ENCODE measurements at regions not wholly inside any gene's neighbourhood (a gene's known extent, or its start where the extent isn't known, plus 50 kb on each side); places are given as distances from the start of the nearest gene placed in this dataset.

GRCh38 chr9:79302569-79302968 is 269.2 kb upstream of the TLE4 start:
- Histone ChIP-seq H3K4me2 (peak overlapping the region; percentile 12), H2AFZ (replicated peaks) (no peak overlapping the region), H3F3A (ENCODE audit: low read depth) (peaks cover 8% of the 10 kb centered on the region), H3K9ac (no peak overlapping the region), H3K79me2 (ENCODE audit: low read depth) (no peaks in the 10 kb centered on the region), H3K27ac (no peak overlapping the region), H3K4me1 (peaks cover 34% of the 10 kb centered on the region), H3K4me3 (no peak overlapping the region), H4K20me1 (ENCODE audit: low read depth) (no peaks in the 10 kb centered on the region), H3K36me3 (no peaks in the 10 kb centered on the region), H3K9me3 (ENCODE audit: low read depth) (no peaks in the 10 kb centered on the region), H3K27me3 (no peaks in the 10 kb centered on the region)
- H3K9me3 Mint-ChIP-seq = no peaks in the 10 kb centered on the region
- no peak for TF ChIP-seq CTCF (IDR thresholded peaks at IDR 0.05)
- no peak for TF ChIP-seq EZH2 (IDR thresholded peaks at IDR 0.05)
- no peak for TF ChIP-seq EZH2phosphoT487 (IDR thresholded peaks at IDR 0.05)
- no peak overlapping the region for H3K27ac Mint-ChIP-seq
- no peaks in the 10 kb centered on the region for H3K36me3 Mint-ChIP-seq
- DNase-seq (ENCODE audit: low spot score) = no peak
- H3K4me3 Mint-ChIP-seq = no peak overlapping the region
- H3K4me1 Mint-ChIP-seq = peaks cover 34% of the 10 kb centered on the region
- peaks cover 5% of the 10 kb centered on the region for H3K27me3 Mint-ChIP-seq (ENCODE audit: insufficient read depth, low read depth)

GRCh38 chr9:79308012-79308411 is 263.8 kb upstream of the TLE4 start:
- H2AFZ ChIP-seq (replicated peaks) = no peak overlapping the region
- TF ChIP-seq EZH2phosphoT487 (IDR thresholded peaks at IDR 0.05) (no peak), EZH2 (IDR thresholded peaks at IDR 0.05) (no peak), CTCF (IDR thresholded peaks at IDR 0.05) (no peak)
- no peaks in the 10 kb centered on the region for H3K9me3 ChIP-seq (ENCODE audit: low read depth)
- H3K4me1 ChIP-seq = peaks cover 3% of the 10 kb centered on the region
- no peaks in the 10 kb centered on the region for H3K27me3 ChIP-seq
- no peak overlapping the region for H3K9ac ChIP-seq
- Mint-ChIP-seq H3K9me3 (no peaks in the 10 kb centered on the region), H3K27me3 (ENCODE audit: insufficient read depth, low read depth) (peaks cover 9% of the 10 kb centered on the region), H3K4me3 (no peak overlapping the region), H3K36me3 (no peaks in the 10 kb centered on the region), H3K4me1 (peaks cover 2% of the 10 kb centered on the region), H3K27ac (no peak overlapping the region)
- H3K4me3 ChIP-seq = no peak overlapping the region
- no peaks in the 10 kb centered on the region for H3K36me3 ChIP-seq
- H3K4me2 ChIP-seq = no peak overlapping the region
- DNase-seq (ENCODE audit: low spot score) = no peak
- H3F3A ChIP-seq (ENCODE audit: low read depth) = peaks cover 3% of the 10 kb centered on the region
- H4K20me1 ChIP-seq (ENCODE audit: low read depth) = no peaks in the 10 kb centered on the region
- no peaks in the 10 kb centered on the region for H3K79me2 ChIP-seq (ENCODE audit: low read depth)
- H3K27ac ChIP-seq = no peak overlapping the region

GRCh38 chr9:79312686-79313421 is 258.9 kb upstream of the TLE4 start:
- Histone ChIP-seq H3K9me3 (ENCODE audit: low read depth) (no peaks in the 10 kb centered on the region), H3K36me3 (no peaks in the 10 kb centered on the region), H3K27me3 (no peaks in the 10 kb centered on the region), H4K20me1 (ENCODE audit: low read depth) (no peaks in the 10 kb centered on the region), H3K79me2 (ENCODE audit: low read depth) (no peaks in the 10 kb centered on the region), H3K4me2 (peak overlapping the region; percentile 13), H3K4me3 (no peak overlapping the region), H3F3A (ENCODE audit: low read depth) (peaks cover 11% of the 10 kb centered on the region), H3K27ac (no peak overlapping the region), H2AFZ (replicated peaks) (peak overlapping the region; percentile 76), H3K4me1 (peaks cover 20% of the 10 kb centered on the region), H3K9ac (no peak overlapping the region)
- peak overlapping the region; percentile 59 for H3K27ac Mint-ChIP-seq
- TF ChIP-seq CTCF (IDR thresholded peaks at IDR 0.05) (no peak), EZH2 (IDR thresholded peaks at IDR 0.05) (no peak), EZH2phosphoT487 (IDR thresholded peaks at IDR 0.05) (no peak)
- DNase-seq (ENCODE audit: low spot score) = peak; percentile 12
- H3K9me3 Mint-ChIP-seq = no peaks in the 10 kb centered on the region
- H3K27me3 Mint-ChIP-seq (ENCODE audit: insufficient read depth, low read depth) = peaks cover 5% of the 10 kb centered on the region
- H3K4me1 Mint-ChIP-seq = peaks cover 11% of the 10 kb centered on the region
- H3K36me3 Mint-ChIP-seq = no peaks in the 10 kb centered on the region
- H3K4me3 Mint-ChIP-seq = no peak overlapping the region
